Smooth muscle cell (in vitro differentiated cells): ENCODE measurements at regions not wholly inside any gene's neighbourhood (a gene's known extent, or its start where the extent isn't known, plus 50 kb on each side); places are given as distances from the start of the nearest gene placed in this dataset.

Source experiments
- DNase-seq: peaks from one replicate; lab custom pipeline; 2025; ENCODE audit not compliant: unreplicated experiment; lab: John Stamatoyannopoulos, UW
- H2AFZ ChIP-seq: fragments of 200-600 bp; sonication (generic); 2 replicates; pipeline ENCODE4 v1.6.0; 2016; ENCODE audit warnings: antibody characterized with exemption, low read depth, mild to moderate bottlenecking
- H3F3A ChIP-seq: fragments of 200-600 bp; sonication (generic); 2 replicates; pipeline ENCODE4 v1.6.0; 2017; ENCODE audit warnings: antibody characterized with exemption, low read depth
- H3K27ac ChIP-seq: fragments of 200-600 bp; sonication (generic); 2 replicates; pipeline ENCODE4 v1.5.1; 2016; ENCODE audit warnings: low read depth, mild to moderate bottlenecking
- H3K27me3 ChIP-seq: fragments of 200-600 bp; sonication (generic); 2 replicates; pipeline ENCODE4 v1.6.1; 2016; ENCODE audit warnings: low read depth, mild to moderate bottlenecking
- H3K36me3 ChIP-seq: fragments of 200-600 bp; sonication (generic); 2 replicates; pipeline ENCODE4 v1.5.1; 2016; ENCODE audit warnings: low read depth
- H3K4me1 ChIP-seq: fragments of 200-600 bp; sonication (generic); 2 replicates; pipeline ENCODE4 v1.5.1; 2016; ENCODE audit warnings: low read depth
- H3K4me2 ChIP-seq: fragments of 200-600 bp; sonication (generic); 2 replicates; pipeline ENCODE4 v1.6.0; 2016; ENCODE audit warnings: mild to moderate bottlenecking
- H3K4me3 ChIP-seq: fragments of 200-600 bp; sonication (generic); 2 replicates; pipeline ENCODE4 v1.5.1; 2016; ENCODE audit warnings: mild to moderate bottlenecking
- H3K79me2 ChIP-seq: fragments of 200-600 bp; sonication (generic); 2 replicates; pipeline ENCODE4 v1.6.0; 2016; ENCODE audit warnings: low read depth, mild to moderate bottlenecking
- H3K9ac ChIP-seq: fragments of 200-600 bp; sonication (generic); 2 replicates; pipeline ENCODE4 v1.6.0; 2016; ENCODE audit warnings: low read depth
- H3K9me3 ChIP-seq: fragments of 200-600 bp; sonication (generic); replicated peaks from 2 replicates; pipeline ENCODE4 v1.5.1; 2016; ENCODE audit warnings: low read depth
- H4K20me1 ChIP-seq: fragments of 200-600 bp; sonication (generic); 2 replicates; pipeline ENCODE4 v1.6.0; 2016; ENCODE audit warnings: low read depth
- WGBS: methylation state at CpG from one replicate; pipeline ENCODE4 v1.1.7; 2016; ENCODE audit warnings: low lambda C conversion rate; 5-methylcytosine and 5-hydroxymethylcytosine counted together
- TF ChIP-seq, protein P1 (sequence below): fragments of 200-600 bp; sonication (generic); IDR thresholded peaks from 2 replicates; pipeline ENCODE4 v1.5.1; 2017; ENCODE audit warnings: borderline replicate concordance, mild to moderate bottlenecking, antibody characterized with exemption; ENCODE audit not compliant: insufficient read depth, poor library complexity, severe bottlenecking

DNA sequence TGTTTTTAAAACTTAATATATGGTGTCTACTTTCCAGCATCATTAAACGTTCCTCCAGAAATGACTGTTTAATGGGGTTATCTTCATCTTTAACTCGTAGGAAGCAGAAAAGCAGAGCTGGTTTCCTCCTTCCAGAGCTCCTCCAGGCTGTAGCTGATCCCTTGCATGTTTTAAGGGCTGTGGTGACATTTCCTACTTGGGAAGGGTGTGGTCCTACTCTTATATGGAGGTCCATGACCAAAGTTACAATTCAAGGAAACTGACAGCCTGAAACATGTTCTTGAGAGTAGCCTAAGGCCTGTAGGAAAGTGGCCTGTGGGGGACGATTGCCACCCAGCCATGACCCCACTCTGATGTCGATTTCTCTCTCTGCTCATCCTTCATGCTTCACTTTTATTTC, 297.1 kb downstream of the GADD45G start:
- no peaks in the 10 kb centered on the region for H3K27me3 ChIP-seq
- no peaks in the 10 kb centered on the region for H3K36me3 ChIP-seq
- H3K4me1 ChIP-seq: no peaks in the 10 kb centered on the region
- DNase-seq: no peak
- TF ChIP-seq, protein P1, sequence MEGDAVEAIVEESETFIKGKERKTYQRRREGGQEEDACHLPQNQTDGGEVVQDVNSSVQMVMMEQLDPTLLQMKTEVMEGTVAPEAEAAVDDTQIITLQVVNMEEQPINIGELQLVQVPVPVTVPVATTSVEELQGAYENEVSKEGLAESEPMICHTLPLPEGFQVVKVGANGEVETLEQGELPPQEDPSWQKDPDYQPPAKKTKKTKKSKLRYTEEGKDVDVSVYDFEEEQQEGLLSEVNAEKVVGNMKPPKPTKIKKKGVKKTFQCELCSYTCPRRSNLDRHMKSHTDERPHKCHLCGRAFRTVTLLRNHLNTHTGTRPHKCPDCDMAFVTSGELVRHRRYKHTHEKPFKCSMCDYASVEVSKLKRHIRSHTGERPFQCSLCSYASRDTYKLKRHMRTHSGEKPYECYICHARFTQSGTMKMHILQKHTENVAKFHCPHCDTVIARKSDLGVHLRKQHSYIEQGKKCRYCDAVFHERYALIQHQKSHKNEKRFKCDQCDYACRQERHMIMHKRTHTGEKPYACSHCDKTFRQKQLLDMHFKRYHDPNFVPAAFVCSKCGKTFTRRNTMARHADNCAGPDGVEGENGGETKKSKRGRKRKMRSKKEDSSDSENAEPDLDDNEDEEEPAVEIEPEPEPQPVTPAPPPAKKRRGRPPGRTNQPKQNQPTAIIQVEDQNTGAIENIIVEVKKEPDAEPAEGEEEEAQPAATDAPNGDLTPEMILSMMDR: no peak
- H2AFZ ChIP-seq: no peak overlapping the region
- H3K9ac ChIP-seq: no peak overlapping the region
- H3K79me2 ChIP-seq: no peaks in the 10 kb centered on the region
- H3K9me3 ChIP-seq: no peaks in the 10 kb centered on the region
- H3F3A ChIP-seq: no peaks in the 10 kb centered on the region
- no peak overlapping the region for H3K4me3 ChIP-seq
- WGBS: 65% methylated on average over 4 of the region's 4 CpGs
- H3K4me2 ChIP-seq: no peak overlapping the region
- H4K20me1 ChIP-seq: no peaks in the 10 kb centered on the region
- no peak overlapping the region for H3K27ac ChIP-seq

DNA sequence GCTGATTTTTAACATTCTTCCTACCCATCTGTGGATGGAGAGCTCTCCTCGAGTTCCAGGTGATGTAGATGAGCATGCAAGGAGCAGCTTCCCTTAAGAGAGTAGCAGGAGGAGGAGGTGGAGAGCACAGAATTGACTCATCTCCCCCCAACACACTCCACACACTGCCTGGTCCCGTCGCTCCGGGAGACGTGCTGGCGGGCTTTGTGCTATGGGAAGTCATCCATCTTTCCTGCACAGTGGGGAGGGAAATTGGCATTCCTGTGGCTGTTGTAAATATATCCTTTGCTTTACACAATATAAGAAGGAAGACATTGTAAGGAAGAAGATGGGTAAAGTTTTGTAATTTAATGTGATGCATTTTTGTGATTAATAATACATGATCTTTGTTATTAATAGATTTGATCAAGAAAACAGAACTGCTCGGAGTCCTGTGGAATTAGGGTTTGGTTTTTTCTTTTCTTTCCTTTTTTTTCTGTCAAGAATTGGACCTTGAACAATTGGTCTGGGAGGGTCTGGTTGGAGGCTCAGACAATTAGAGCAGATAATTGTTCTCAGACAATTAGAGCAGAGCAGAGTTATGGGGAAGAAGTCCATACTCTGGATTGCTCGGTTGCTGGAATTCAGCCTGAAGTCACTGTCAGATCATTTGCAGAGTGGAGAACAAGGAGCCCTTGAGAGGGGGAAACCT, 297.8 kb downstream of the GADD45G start:
- DNase-seq: no peak
- Histone ChIP-seq H3F3A (no peaks in the 10 kb centered on the region), H4K20me1 (no peaks in the 10 kb centered on the region), H2AFZ (no peak overlapping the region), H3K79me2 (no peaks in the 10 kb centered on the region), H3K4me3 (no peak overlapping the region), H3K27ac (no peak overlapping the region), H3K9me3 (no peaks in the 10 kb centered on the region), H3K9ac (no peak overlapping the region), H3K27me3 (no peaks in the 10 kb centered on the region), H3K4me1 (no peaks in the 10 kb centered on the region), H3K36me3 (no peaks in the 10 kb centered on the region), H3K4me2 (no peak overlapping the region)
- 55% methylated on average over 8 of the region's 8 CpGs for WGBS
- TF ChIP-seq, protein P1: no peak

DNA sequence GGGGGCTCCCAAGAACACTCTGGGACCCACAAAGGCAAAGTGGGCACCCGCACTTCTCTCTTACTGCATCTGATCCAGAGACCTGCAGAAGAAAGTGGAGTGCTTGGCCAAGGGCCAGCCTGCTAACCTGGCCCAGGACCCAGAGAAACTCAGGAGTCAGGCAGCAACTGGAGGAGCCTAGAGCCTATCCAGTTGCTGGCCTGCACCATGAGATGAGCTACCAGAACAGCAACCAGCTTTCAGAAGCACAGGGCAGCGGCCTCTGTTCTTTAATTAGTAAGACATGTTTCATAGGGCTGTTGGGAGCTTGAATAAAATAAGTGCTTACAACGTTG, 298.3 kb downstream of the GADD45G start:
- 89% methylated on average over 3 of the region's 3 CpGs for WGBS
- no peaks in the 10 kb centered on the region for H3K27me3 ChIP-seq
- no peak for DNase-seq
- H3K9me3 ChIP-seq: no peaks in the 10 kb centered on the region
- H3K4me3 ChIP-seq: no peak overlapping the region
- no peaks in the 10 kb centered on the region for H3K79me2 ChIP-seq
- no peaks in the 10 kb centered on the region for H3K36me3 ChIP-seq
- H4K20me1 ChIP-seq: no peaks in the 10 kb centered on the region
- H2AFZ ChIP-seq: no peak overlapping the region
- no peak overlapping the region for H3K9ac ChIP-seq
- H3K4me2 ChIP-seq: no peak overlapping the region
- no peaks in the 10 kb centered on the region for H3K4me1 ChIP-seq
- H3K27ac ChIP-seq: no peak overlapping the region
- TF ChIP-seq, protein P1: no peak
- no peaks in the 10 kb centered on the region for H3F3A ChIP-seq
